ENCODE measurements at regions not wholly inside any gene's neighbourhood (a gene's known extent, or its start where the extent isn't known, plus 50 kb on each side); places are given as distances from the start of the nearest gene placed in this dataset.

GRCh38 chr4:60327651-60328050, 872.5 kb upstream of the ADGRL3 start:
- Mint-ChIP-seq H3K4me3 (ENCODE audit: low read depth, unreplicated experiment) (no peak overlapping the region), H3K9me3 (ENCODE audit: low read depth, unreplicated experiment) (peaks cover 2% of the 10 kb centered on the region), H3K27ac (ENCODE audit: unreplicated experiment) (no peak overlapping the region), H3K36me3 (ENCODE audit: insufficient read depth, unreplicated experiment) (no peaks in the 10 kb centered on the region), H3K27me3 (ENCODE audit: unreplicated experiment) (no peaks in the 10 kb centered on the region), H3K4me1 (ENCODE audit: low read depth, unreplicated experiment) (no peaks in the 10 kb centered on the region)
- no TSS peak for BruUV-seq (replicated peaks)
- no peak for TF ChIP-seq CTCF (IDR thresholded peaks at IDR 0.05; ENCODE audit: unreplicated experiment)
- CTCF ChIA-PET: no interaction called here
- no peak for DNase-seq
- intact Hi-C loops (cut with micrococcal nuclease; ENCODE audit: unreplicated experiment): no loop called here

- intact Hi-C loops (cut with micrococcal nuclease; ENCODE audit: unreplicated experiment): no loop called here
- H3K4me1 Mint-ChIP-seq (ENCODE audit: low read depth, unreplicated experiment): no peaks in the 10 kb centered on the region
Observed at GRCh38 chr4:60344908-60345307, 855.2 kb upstream of the ADGRL3 start.

GRCh38 chr4:60345392-60345791, 854.7 kb upstream of the ADGRL3 start:
- BruUV-seq (replicated peaks): no TSS peak
- intact Hi-C loops (cut with micrococcal nuclease; ENCODE audit: unreplicated experiment): no loop called here
- Mint-ChIP-seq H3K27ac (ENCODE audit: unreplicated experiment) (no peak overlapping the region), H3K4me3 (ENCODE audit: low read depth, unreplicated experiment) (no peak overlapping the region), H3K4me1 (ENCODE audit: low read depth, unreplicated experiment) (no peaks in the 10 kb centered on the region), H3K9me3 (ENCODE audit: low read depth, unreplicated experiment) (no peaks in the 10 kb centered on the region), H3K27me3 (ENCODE audit: unreplicated experiment) (no peaks in the 10 kb centered on the region), H3K36me3 (ENCODE audit: insufficient read depth, unreplicated experiment) (no peaks in the 10 kb centered on the region)
- DNase-seq: no peak
- TF ChIP-seq CTCF (IDR thresholded peaks at IDR 0.05; ENCODE audit: unreplicated experiment): no peak
- CTCF ChIA-PET: no interaction called here

More at GRCh38 chr4:60344908-60345307, 855.2 kb upstream of the ADGRL3 start:
- no peaks in the 10 kb centered on the region for H3K9me3 Mint-ChIP-seq (ENCODE audit: low read depth, unreplicated experiment)
- CTCF ChIA-PET: no interaction called here
- H3K4me3 Mint-ChIP-seq (ENCODE audit: low read depth, unreplicated experiment): no peak overlapping the region
- no peaks in the 10 kb centered on the region for H3K36me3 Mint-ChIP-seq (ENCODE audit: insufficient read depth, unreplicated experiment)
- H3K27me3 Mint-ChIP-seq (ENCODE audit: unreplicated experiment): no peaks in the 10 kb centered on the region
- H3K27ac Mint-ChIP-seq (ENCODE audit: unreplicated experiment): no peak overlapping the region
- BruUV-seq (replicated peaks): no TSS peak
- DNase-seq: no peak
- no peak for TF ChIP-seq CTCF (IDR thresholded peaks at IDR 0.05; ENCODE audit: unreplicated experiment)

- H3K27me3 Mint-ChIP-seq (ENCODE audit: unreplicated experiment): no peaks in the 10 kb centered on the region
- BruUV-seq (replicated peaks): no TSS peak
- H3K4me1 Mint-ChIP-seq (ENCODE audit: low read depth, unreplicated experiment): no peaks in the 10 kb centered on the region
- no peak overlapping the region for H3K4me3 Mint-ChIP-seq (ENCODE audit: low read depth, unreplicated experiment)
- no peak for DNase-seq
- intact Hi-C loops (cut with micrococcal nuclease; ENCODE audit: unreplicated experiment): no loop called here
- H3K9me3 Mint-ChIP-seq (ENCODE audit: low read depth, unreplicated experiment): peaks cover 8% of the 10 kb centered on the region
- TF ChIP-seq CTCF (IDR thresholded peaks at IDR 0.05; ENCODE audit: unreplicated experiment): no peak
- CTCF ChIA-PET: interaction anchor here (0.6 kb wide), 1 partner anchor 34 kb away, joined by 3 read pairs; no protein-coding TSS in a partner anchor
- no peaks in the 10 kb centered on the region for H3K36me3 Mint-ChIP-seq (ENCODE audit: insufficient read depth, unreplicated experiment)
- no peak overlapping the region for H3K27ac Mint-ChIP-seq (ENCODE audit: unreplicated experiment)
Observed at GRCh38 chr4:60359746-60360367, 840.3 kb upstream of the ADGRL3 start.

Data from Calu3 (cell line).